HG02763 (cell line): ENCODE measurements at regions not wholly inside any gene's neighbourhood (a gene's known extent, or its start where the extent isn't known, plus 50 kb on each side); places are given as distances from the start of the nearest gene placed in this dataset.
A peak's percentile ranks its signal among the peaks of the same experiment; 100 is the strongest.

ENCODE experiments used
- ATAC-seq: cut with Tn5 transposase; IDR thresholded peaks from one replicate; pipeline ENCODE4 v1.9.1; 2021; ENCODE audit warnings: mild to moderate bottlenecking, moderate library complexity; ENCODE audit not compliant: unreplicated experiment

- ATAC-seq: no peak
These were observed 356.5 kb downstream of the IRS1 start for GRCh38 chr2:226443112-226443511.

GRCh38 chr2:226440127-226440918 is 359.3 kb downstream of the IRS1 start:
- ATAC-seq: no peak

- ATAC-seq: no peak
These were observed 360.3 kb downstream of the IRS1 start for GRCh38 chr2:226439337-226439736.

GRCh38 chr2:226435146-226435545 is 364.5 kb downstream of the IRS1 start:
- no peak for ATAC-seq

- no peak for ATAC-seq
These were observed 364.9 kb downstream of the IRS1 start for GRCh38 chr2:226434702-226435101.

GRCh38 chr2:226431288-226431948 is 368.2 kb downstream of the IRS1 start:
- ATAC-seq: no peak

- ATAC-seq: no peak
These were observed 370.1 kb downstream of the IRS1 start for GRCh38 chr2:226429476-226429875.

GRCh38 chr2:226427538-226428307 is 371.9 kb downstream of the IRS1 start:
- no peak for ATAC-seq

GRCh38 chr2:226426292-226426736 is 373.3 kb downstream of the IRS1 start:
- ATAC-seq: no peak

- no peak for ATAC-seq
These were observed 374.6 kb downstream of the IRS1 start for GRCh38 chr2:226424971-226425370.

GRCh38 chr2:226423498-226423960 is 376.1 kb downstream of the IRS1 start:
- ATAC-seq: peak; percentile 53

- ATAC-seq: no peak
These were observed 379.0 kb downstream of the IRS1 start for GRCh38 chr2:226420646-226421045.

GRCh38 chr2:226418521-226418920 is 381.1 kb downstream of the IRS1 start:
- no peak for ATAC-seq

- no peak for ATAC-seq
These were observed 385.3 kb downstream of the IRS1 start for GRCh38 chr2:226414335-226414734.

- ATAC-seq: no peak
These were observed 386.0 kb downstream of the IRS1 start for GRCh38 chr2:226413498-226414130.

GRCh38 chr2:226411727-226412360 is 387.8 kb downstream of the IRS1 start:
- ATAC-seq: no peak

- ATAC-seq: no peak
These were observed 388.4 kb downstream of the IRS1 start for GRCh38 chr2:226411205-226411604.

GRCh38 chr2:226410247-226410835 is 389.3 kb downstream of the IRS1 start:
- ATAC-seq: no peak

GRCh38 chr2:226409134-226409533 is 390.5 kb downstream of the IRS1 start:
- no peak for ATAC-seq

GRCh38 chr2:226408141-226408540 is 391.5 kb downstream of the IRS1 start:
- no peak for ATAC-seq
